Tibial artery (tissue), 4 donors: ENCODE measurements at regions not wholly inside any gene's neighbourhood (a gene's known extent, or its start where the extent isn't known, plus 50 kb on each side); places are given as distances from the start of the nearest gene placed in this dataset.

ENCODE experiments used
- DNase-seq, 2 donors: peaks; one replicate each; pipeline ENCODE4 v3.0.0-alpha.2; 2019
- H3K27ac ChIP-seq, 2 donors: fragments of 200-600 bp; sonication (generic) in 1 of 2; 1 replicate in 1 of 2; 2 replicates in 1 of 2; pipeline ENCODE4 v1.5.1; 2018 to 2019; ENCODE audit warnings: mild to moderate bottlenecking in 1 of 2
- H3K27me3 ChIP-seq, 2 donors: fragments of 200-600 bp; sonication (generic) in 1 of 2; one replicate each; pipeline versions ENCODE4 v1.5.1 to v1.6.0; 2016 to 2019
- H3K36me3 ChIP-seq, 3 donors: fragments of 200-600 bp; sonication (generic) in 2 of 3; one replicate each; pipeline ENCODE4 v1.5.1; 2016 to 2019; ENCODE audit warnings: mild to moderate bottlenecking in 2 of 3
- H3K4me1 ChIP-seq, 4 donors: fragments of 200-600 bp; sonication (generic) in 2 of 4; 1 replicate in 3 of 4; 2 replicates in 1 of 4; pipeline ENCODE4 v1.5.1; 2016 to 2019
- H3K4me3 ChIP-seq, 2 donors: fragments of 200-600 bp; sonication (generic) in 1 of 2; 1 replicate in 1 of 2; 2 replicates in 1 of 2; pipeline ENCODE4 v1.5.1; 2018 to 2019; ENCODE audit warnings: mild to moderate bottlenecking in 2 of 2
- H3K9me3 ChIP-seq, 3 donors: fragments of 200-600 bp; sonication (generic) in 1 of 3; one replicate each; pipeline ENCODE4 v1.5.1; 2016 to 2019
- CTCF ChIP-seq, 2 experiments: fragments of 200-600 bp in 1 of 2; fragments of 450-650 bp in 1 of 2; IDR thresholded peaks; one replicate each; pipeline ENCODE4 v1.5.1; 2017 to 2019; ENCODE audit warnings: antibody characterized with exemption in 2 of 2, mild to moderate bottlenecking in 1 of 2, moderate library complexity in 1 of 2
- intact Hi-C: fragments of 100-400 bp; cut with DNase I; formaldehyde crosslinking; loops from one replicate; pipeline ENCODE4 v1.15.0; 2023; ENCODE audit warnings: low total_unique reads

- no peak for TF ChIP-seq CTCF (IDR thresholded peaks at IDR 0.05)
- H3K36me3 ChIP-seq = no peaks in the 10 kb centered on the region
- no peaks in the 10 kb centered on the region for H3K27me3 ChIP-seq
- DNase-seq = no peak
- intact Hi-C loops = no loop called here
- H3K4me1 ChIP-seq = no peaks in the 10 kb centered on the region
- H3K27ac ChIP-seq = no peak overlapping the region
- H3K4me3 ChIP-seq = no peak overlapping the region
- H3K9me3 ChIP-seq = no peaks in the 10 kb centered on the region
Observed at GRCh38 chr1:212225871-212226302, 59.3 kb upstream of the PPP2R5A start.

GRCh38 chr1:212226467-212226866, 58.7 kb upstream of the PPP2R5A start:
- H3K27ac ChIP-seq = no peak overlapping the region
- no peaks in the 10 kb centered on the region for H3K27me3 ChIP-seq
- H3K4me3 ChIP-seq = no peak overlapping the region
- intact Hi-C loops = no loop called here
- H3K4me1 ChIP-seq = no peaks in the 10 kb centered on the region
- DNase-seq = no peak
- H3K36me3 ChIP-seq = no peaks in the 10 kb centered on the region
- H3K9me3 ChIP-seq = no peaks in the 10 kb centered on the region
- TF ChIP-seq CTCF (IDR thresholded peaks at IDR 0.05) = no peak

- TF ChIP-seq CTCF (IDR thresholded peaks at IDR 0.05) = no peak
- H3K36me3 ChIP-seq = no peaks in the 10 kb centered on the region
- H3K27ac ChIP-seq = no peak overlapping the region
- no peaks in the 10 kb centered on the region for H3K9me3 ChIP-seq
- DNase-seq = no peak
- H3K4me3 ChIP-seq = no peak overlapping the region
- no peaks in the 10 kb centered on the region for H3K4me1 ChIP-seq
- no peaks in the 10 kb centered on the region for H3K27me3 ChIP-seq
- intact Hi-C loops = no loop called here
Observed at GRCh38 chr1:212228076-212228475, 57.1 kb upstream of the PPP2R5A start.

- no peak overlapping the region for H3K27ac ChIP-seq
- no peaks in the 10 kb centered on the region for H3K36me3 ChIP-seq
- no peaks in the 10 kb centered on the region for H3K9me3 ChIP-seq
- H3K27me3 ChIP-seq = no peaks in the 10 kb centered on the region
- no peak overlapping the region for H3K4me3 ChIP-seq
- DNase-seq = no peak
- no peak for TF ChIP-seq CTCF (IDR thresholded peaks at IDR 0.05)
- no peaks in the 10 kb centered on the region for H3K4me1 ChIP-seq
- intact Hi-C loops = no loop called here
Observed at GRCh38 chr1:212228591-212229119, 56.6 kb upstream of the PPP2R5A start.

GRCh38 chr1:212229654-212230053, 55.6 kb upstream of the PPP2R5A start:
- no peaks in the 10 kb centered on the region for H3K36me3 ChIP-seq
- no peaks in the 10 kb centered on the region for H3K9me3 ChIP-seq
- intact Hi-C loops = loop anchor here (10.0 kb wide), 1 partner anchor 55 kb away; the partner anchor contains the start of gene PPP2R5A
- TF ChIP-seq CTCF (IDR thresholded peaks at IDR 0.05) = no peak
- no peak overlapping the region for H3K4me3 ChIP-seq
- no peak for DNase-seq
- H3K27me3 ChIP-seq = no peaks in the 10 kb centered on the region
- no peak overlapping the region for H3K27ac ChIP-seq
- peaks cover 0 to 6% (median 5%) of the 10 kb centered on the region in 4 donors for H3K4me1 ChIP-seq

- Histone ChIP-seq H3K36me3 (no peaks in the 10 kb centered on the region), H3K9me3 (no peaks in the 10 kb centered on the region), H3K27me3 (no peaks in the 10 kb centered on the region), H3K4me3 (no peak overlapping the region), H3K27ac (no peak overlapping the region), H3K4me1 (peaks cover 0 to 13% (median 11%) of the 10 kb centered on the region in 4 donors)
- TF ChIP-seq CTCF (IDR thresholded peaks at IDR 0.05) = no peak
- no peak for DNase-seq
- intact Hi-C loops = loop anchor here (10.0 kb wide), 1 partner anchor 54 kb away; the partner anchor contains the start of gene PPP2R5A
Observed at GRCh38 chr1:212230329-212230728, 54.9 kb upstream of the PPP2R5A start.
